ENCODE measurements at regions not wholly inside any gene's neighbourhood (a gene's known extent, or its start where the extent isn't known, plus 50 kb on each side); places are given as distances from the start of the nearest gene placed in this dataset.
"Not testable (repeated sequence)": the region's sequence is repeated elsewhere in the genome, so short reads cannot be mapped to it uniquely, and the experiment has no call there.

GRCh38 chr2:40032650-40033319, 253.7 kb upstream of the THUMPD2 start:
- H3K36me3 ChIP-seq = no peaks in the 10 kb centered on the region
- no peak for TF ChIP-seq CTCF (IDR thresholded peaks at IDR 0.05)
- DNase-seq (no peak), ATAC-seq (no peak)
- intact Hi-C loops (cut with DNase I) = no loop called here
- H3K4me1 ChIP-seq = peaks cover 1% of the 10 kb centered on the region
- no peak overlapping the region for H3K27ac ChIP-seq
- H3K27me3 ChIP-seq (ENCODE audit: low read depth) = no peaks in the 10 kb centered on the region
- H3K9me3 ChIP-seq = peaks cover 9% of the 10 kb centered on the region
- no peak overlapping the region for H3K4me3 ChIP-seq

DNA sequence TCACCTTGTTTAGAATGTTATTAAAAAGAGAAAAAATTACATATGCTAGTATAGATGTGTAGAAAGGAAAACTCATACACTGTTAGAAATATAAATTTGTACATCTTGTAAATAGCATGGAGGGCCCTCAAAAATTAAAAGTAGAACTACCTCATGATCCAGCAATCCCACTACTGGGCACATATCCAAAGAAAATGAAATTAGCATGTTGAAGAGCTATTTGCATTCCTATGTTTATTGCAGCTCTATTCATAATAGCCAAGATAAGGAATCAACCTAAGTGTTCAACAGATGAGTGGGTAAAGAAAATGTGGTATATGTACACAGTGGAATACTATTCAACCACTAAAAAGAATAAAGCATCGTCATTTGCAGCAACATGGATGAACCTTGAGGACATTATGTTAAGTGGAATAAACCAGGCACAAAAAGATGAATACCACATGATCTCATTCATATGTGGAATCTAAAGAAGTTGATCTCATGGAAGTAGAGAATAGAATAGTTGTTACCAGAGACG, 251.5 kb upstream of the THUMPD2 start:
- intact Hi-C loops (cut with DNase I) = no loop called here
- Histone ChIP-seq H3K27ac (no peak overlapping the region), H3K27me3 (ENCODE audit: low read depth) (no peaks in the 10 kb centered on the region), H3K9me3 (peaks cover 9% of the 10 kb centered on the region), H3K4me3 (no peak overlapping the region), H3K4me1 (no peaks in the 10 kb centered on the region), H3K36me3 (no peaks in the 10 kb centered on the region)
- ATAC-seq = no peak
- no peak for DNase-seq
- TF ChIP-seq CTCF (IDR thresholded peaks at IDR 0.05) = no peak

DNA sequence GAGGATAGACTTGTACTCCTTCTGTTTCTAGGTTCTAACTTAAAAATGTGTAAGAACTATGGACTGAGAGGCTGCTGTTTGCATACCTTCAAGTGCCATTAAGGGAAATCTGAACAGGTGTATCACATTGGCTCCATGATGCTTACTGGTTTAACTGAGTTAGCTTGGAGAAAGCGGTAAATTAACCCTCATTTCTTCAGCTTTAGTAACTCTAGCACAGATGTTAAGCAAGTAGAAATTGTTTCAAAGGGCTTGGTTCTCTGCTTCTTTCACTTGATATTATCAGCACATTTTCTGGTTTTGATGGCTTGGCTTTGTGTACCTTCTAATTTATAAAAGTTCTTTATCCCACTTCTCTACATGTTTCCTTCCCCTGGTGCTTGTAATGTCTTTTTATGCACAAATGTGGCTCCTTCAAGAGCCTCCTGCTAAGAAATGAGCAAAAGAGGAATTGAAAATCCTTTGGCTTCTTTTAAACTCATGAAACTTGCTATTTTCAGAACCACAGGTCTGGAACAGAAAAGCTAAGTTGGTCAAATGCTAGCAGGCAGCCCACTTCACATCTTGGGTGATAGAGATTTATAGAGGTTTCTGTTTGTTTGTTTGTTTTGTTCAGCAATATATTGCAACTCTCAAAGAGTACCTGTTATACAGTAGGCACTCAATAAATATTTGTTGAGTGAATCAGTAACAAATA, 249.9 kb upstream of the THUMPD2 start:
- no peaks in the 10 kb centered on the region for H3K9me3 ChIP-seq
- intact Hi-C loops (cut with DNase I) = no loop called here
- H3K4me1 ChIP-seq = no peaks in the 10 kb centered on the region
- TF ChIP-seq CTCF (IDR thresholded peaks at IDR 0.05) = no peak
- DNase-seq (no peak), ATAC-seq (no peak)
- no peak overlapping the region for H3K4me3 ChIP-seq
- no peaks in the 10 kb centered on the region for H3K36me3 ChIP-seq
- no peaks in the 10 kb centered on the region for H3K27me3 ChIP-seq (ENCODE audit: low read depth)
- no peak overlapping the region for H3K27ac ChIP-seq

DNA sequence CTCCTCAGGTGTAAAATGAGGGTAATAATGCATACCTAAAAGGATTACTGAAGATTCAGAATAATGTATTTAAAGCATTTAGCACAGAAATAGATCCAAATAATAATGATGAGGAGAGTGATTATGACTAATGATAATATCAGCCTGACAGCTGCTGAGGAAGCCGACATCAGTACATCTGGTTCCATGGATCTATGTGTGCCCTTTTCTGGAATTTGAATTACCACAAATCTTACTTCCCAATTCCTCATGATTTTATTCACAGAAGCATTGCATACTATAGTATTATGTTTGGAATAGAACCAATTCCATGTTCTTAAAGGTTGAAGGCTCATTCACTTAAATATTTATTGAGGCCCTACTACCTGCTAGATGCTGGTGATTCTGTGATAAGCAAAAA, 248.9 kb upstream of the THUMPD2 start:
- no peaks in the 10 kb centered on the region for H3K27me3 ChIP-seq (ENCODE audit: low read depth)
- no peak for DNase-seq
- no peaks in the 10 kb centered on the region for H3K4me1 ChIP-seq
- H3K27ac ChIP-seq = no peak overlapping the region
- no peak overlapping the region for H3K4me3 ChIP-seq
- intact Hi-C loops (cut with DNase I) = no loop called here
- no peaks in the 10 kb centered on the region for H3K9me3 ChIP-seq
- ATAC-seq = no peak
- H3K36me3 ChIP-seq = no peaks in the 10 kb centered on the region
- no peak for TF ChIP-seq CTCF (IDR thresholded peaks at IDR 0.05)

DNA sequence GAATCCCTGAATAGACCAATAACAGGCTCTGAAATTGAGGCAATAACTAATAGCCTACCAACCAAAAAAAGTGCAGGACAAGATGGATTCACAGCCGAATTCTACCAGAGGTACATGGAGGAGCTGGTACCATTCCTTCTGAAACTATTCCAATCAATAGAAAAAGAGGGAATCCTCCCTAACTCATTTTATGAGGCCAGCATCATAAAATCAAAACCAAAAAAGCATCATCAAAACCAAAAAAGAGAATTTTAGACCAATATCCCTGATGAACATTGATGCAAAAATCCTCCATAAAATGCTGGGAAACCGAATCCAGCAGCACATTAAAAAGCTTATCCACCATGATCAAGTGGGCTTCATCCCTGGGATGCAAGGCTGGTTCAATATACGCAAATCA, 246.2 kb upstream of the THUMPD2 start:
- H3K4me1 ChIP-seq; ATAC-seq; H3K27ac ChIP-seq; H3K9me3 ChIP-seq; intact Hi-C loops (cut with DNase I); H3K27me3 ChIP-seq (ENCODE audit: low read depth); H3K36me3 ChIP-seq; DNase-seq; H3K4me3 ChIP-seq: not testable (repeated sequence)

DNA sequence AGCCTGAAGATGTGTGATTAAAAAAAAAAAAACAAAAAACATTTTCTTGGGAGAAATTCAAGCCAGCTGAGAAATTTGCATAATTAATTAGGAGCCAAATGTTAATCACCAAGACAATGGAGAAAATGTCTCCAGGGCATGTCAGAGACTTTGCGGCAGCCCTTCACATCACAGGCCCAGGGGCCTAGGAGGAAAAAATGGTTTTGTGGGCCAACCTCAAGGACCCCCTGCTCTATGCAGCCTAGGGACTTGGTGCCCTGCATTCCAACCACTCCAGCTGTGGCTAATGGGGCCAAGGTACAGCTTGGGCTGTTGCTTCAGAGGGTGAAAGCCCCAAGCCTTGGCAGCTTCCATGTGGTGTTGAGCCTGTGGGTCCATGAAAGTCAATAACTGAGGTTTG, 241.9 kb upstream of the THUMPD2 start:
- no peak for DNase-seq

More for the DNA sequence above, 241.9 kb upstream of the THUMPD2 start:
- intact Hi-C loops (cut with DNase I) = no loop called here
- Histone ChIP-seq H3K36me3 (no peaks in the 10 kb centered on the region), H3K27me3 (ENCODE audit: low read depth) (no peaks in the 10 kb centered on the region), H3K9me3 (no peaks in the 10 kb centered on the region), H3K4me3 (no peak overlapping the region), H3K4me1 (no peaks in the 10 kb centered on the region), H3K27ac (no peak overlapping the region)
- TF ChIP-seq CTCF (IDR thresholded peaks at IDR 0.05) = no peak
- ATAC-seq = no peak

All from lower lobe of right lung (tissue), 2 donors.